ENCODE measurements at regions not wholly inside any gene's neighbourhood (a gene's known extent, or its start where the extent isn't known, plus 50 kb on each side); places are given as distances from the start of the nearest gene placed in this dataset.

DNA sequence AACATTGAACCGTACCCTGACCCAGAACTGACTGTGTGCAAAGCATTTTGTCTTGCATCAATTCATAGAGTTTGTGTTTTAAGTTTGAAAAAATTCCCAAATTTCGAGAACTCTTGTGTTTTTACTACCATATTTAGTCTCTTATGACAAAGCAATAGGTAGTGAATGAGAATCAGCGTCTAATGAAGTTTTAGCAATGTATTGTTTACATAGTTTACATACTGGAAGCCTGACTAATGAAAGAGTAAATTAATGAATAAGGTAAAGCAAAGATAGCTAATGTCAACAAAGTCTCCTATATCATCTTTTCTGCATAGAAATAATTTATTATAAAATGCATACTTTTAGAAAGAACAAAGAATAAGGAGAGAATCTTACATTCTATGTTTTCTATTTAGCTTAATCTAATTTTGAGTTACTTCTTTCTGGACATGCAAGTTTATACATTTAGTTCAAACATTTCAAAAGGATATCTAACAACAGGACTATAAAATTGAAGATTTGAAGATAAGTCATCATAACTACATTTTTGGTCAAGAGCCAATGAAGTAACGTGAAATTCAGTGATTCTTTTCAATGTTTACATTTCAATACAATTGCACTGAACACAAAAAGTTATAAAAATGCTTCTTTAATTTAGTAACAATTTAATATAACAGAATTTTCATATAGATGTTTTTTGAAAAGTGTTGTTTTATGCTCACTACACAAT lies 1943.7 kb downstream of the NCAM2 start:
- ChIA-PET CTCF (no interaction called here), POLR2A (no interaction called here)
- Mint-ChIP-seq H3K27ac (no peak overlapping the region), H3K36me3 (ENCODE audit: low read depth) (no peaks in the 10 kb centered on the region), H3K4me3 (no peak overlapping the region), H3K9me3 (no peaks in the 10 kb centered on the region), H3K4me1 (ENCODE audit: low read depth) (no peaks in the 10 kb centered on the region), H3K27me3 (no peaks in the 10 kb centered on the region)
- TF ChIP-seq, protein P1, sequence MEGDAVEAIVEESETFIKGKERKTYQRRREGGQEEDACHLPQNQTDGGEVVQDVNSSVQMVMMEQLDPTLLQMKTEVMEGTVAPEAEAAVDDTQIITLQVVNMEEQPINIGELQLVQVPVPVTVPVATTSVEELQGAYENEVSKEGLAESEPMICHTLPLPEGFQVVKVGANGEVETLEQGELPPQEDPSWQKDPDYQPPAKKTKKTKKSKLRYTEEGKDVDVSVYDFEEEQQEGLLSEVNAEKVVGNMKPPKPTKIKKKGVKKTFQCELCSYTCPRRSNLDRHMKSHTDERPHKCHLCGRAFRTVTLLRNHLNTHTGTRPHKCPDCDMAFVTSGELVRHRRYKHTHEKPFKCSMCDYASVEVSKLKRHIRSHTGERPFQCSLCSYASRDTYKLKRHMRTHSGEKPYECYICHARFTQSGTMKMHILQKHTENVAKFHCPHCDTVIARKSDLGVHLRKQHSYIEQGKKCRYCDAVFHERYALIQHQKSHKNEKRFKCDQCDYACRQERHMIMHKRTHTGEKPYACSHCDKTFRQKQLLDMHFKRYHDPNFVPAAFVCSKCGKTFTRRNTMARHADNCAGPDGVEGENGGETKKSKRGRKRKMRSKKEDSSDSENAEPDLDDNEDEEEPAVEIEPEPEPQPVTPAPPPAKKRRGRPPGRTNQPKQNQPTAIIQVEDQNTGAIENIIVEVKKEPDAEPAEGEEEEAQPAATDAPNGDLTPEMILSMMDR (IDR thresholded peaks at IDR 0.05): no peak
- DNase-seq: no peak
- no peak for ATAC-seq
- intact Hi-C loops (cut with micrococcal nuclease): no loop called here

DNA sequence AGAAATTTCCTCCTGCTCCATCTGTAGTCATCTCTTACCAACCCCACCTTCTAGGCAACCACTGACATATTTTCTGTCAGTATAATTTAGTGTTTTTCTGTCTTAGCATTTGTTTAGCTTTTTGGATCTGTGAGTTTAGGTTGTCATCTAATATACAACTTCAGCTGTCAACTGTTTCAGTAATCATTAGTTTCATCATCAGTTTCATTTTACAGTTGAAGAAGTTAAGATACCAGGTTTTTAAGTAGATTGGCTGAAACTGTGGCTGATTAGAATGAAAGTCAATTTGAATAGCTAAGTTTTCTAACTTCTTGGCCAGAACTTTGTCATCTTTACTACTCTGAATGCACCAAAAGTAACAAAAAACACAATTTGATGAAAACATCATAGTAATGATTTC lies 1957.3 kb downstream of the NCAM2 start:
- Mint-ChIP-seq H3K27me3 (no peaks in the 10 kb centered on the region), H3K9me3 (peaks cover 6% of the 10 kb centered on the region), H3K4me1 (ENCODE audit: low read depth) (no peaks in the 10 kb centered on the region), H3K27ac (no peak overlapping the region), H3K36me3 (ENCODE audit: low read depth) (no peaks in the 10 kb centered on the region), H3K4me3 (no peak overlapping the region)
- ATAC-seq: no peak
- ChIA-PET POLR2A (no interaction called here), CTCF (no interaction called here)
- TF ChIP-seq, protein P1 (IDR thresholded peaks at IDR 0.05): no peak
- intact Hi-C loops (cut with micrococcal nuclease): no loop called here
- DNase-seq: no peak

DNA sequence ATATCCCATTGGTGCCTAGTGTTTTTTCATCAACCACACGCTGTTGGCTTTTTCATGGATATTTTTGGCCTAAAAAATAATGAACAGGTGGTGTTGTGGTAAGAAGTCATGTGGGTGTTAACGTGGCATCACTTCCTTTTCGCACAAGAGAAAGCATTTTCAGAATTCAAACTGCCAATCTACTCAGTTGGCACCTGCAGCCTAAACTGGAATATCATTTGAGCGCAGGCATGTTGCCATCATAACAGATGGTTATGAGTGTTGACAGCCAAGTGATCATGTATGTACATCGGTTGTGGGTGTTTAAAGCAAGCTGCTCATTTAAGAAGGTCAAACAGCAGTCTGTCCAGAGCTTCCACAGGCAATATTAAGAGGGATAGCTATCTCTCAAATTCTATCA lies 1963.0 kb downstream of the NCAM2 start:
- TF ChIP-seq, protein P1 (IDR thresholded peaks at IDR 0.05): no peak
- CTCF ChIA-PET: no interaction called here
- H3K4me3 Mint-ChIP-seq: no peak overlapping the region

DNA sequence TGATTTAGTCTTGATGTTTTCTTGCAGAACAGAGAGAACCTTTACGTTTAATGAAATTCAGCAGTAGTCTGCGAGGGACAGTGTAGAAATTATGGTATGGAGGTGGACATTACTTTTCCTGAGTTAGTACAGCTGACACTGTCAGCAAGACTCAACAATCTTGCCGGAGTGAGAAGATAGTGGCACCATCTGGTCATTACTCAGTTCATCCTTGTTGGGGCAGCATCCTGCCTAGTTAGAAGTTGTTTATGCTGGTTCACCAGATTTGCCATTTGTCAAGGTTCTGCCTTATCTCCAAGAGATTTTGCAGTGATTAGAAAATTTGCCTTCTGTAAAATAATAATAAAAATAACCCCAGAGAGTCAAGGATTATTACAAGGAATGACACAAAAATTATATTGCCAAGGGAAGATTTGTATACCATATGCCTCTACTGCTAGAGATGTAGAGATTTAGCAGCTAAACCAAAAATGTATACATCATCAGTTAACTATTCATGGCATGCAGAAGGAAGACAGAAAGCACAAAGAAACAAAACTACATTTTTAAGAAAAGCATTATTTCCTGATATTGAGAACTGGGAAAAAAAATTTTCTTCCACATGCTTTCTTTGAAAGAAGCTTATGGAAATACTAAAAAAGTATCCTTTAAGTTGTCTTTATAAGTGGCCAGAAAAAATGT lies 1967.4 kb downstream of the NCAM2 start:
- Mint-ChIP-seq H3K27ac (no peak overlapping the region), H3K9me3 (peaks cover 2% of the 10 kb centered on the region), H3K4me3 (no peak overlapping the region), H3K27me3 (no peaks in the 10 kb centered on the region), H3K4me1 (ENCODE audit: low read depth) (no peaks in the 10 kb centered on the region), H3K36me3 (ENCODE audit: low read depth) (no peaks in the 10 kb centered on the region)
- ChIA-PET POLR2A (no interaction called here), CTCF (no interaction called here)
- DNase-seq: no peak
- ATAC-seq: no peak
- TF ChIP-seq, protein P1 (IDR thresholded peaks at IDR 0.05): no peak
- intact Hi-C loops (cut with micrococcal nuclease): no loop called here

More for the DNA sequence above, 1963.0 kb downstream of the NCAM2 start:
- H3K27me3 Mint-ChIP-seq: no peaks in the 10 kb centered on the region
- H3K9me3 Mint-ChIP-seq: peaks cover 4% of the 10 kb centered on the region
- POLR2A ChIA-PET: no interaction called here
- no peaks in the 10 kb centered on the region for H3K4me1 Mint-ChIP-seq (ENCODE audit: low read depth)
- DNase-seq (no peak), ATAC-seq (no peak)
- H3K36me3 Mint-ChIP-seq (ENCODE audit: low read depth): no peaks in the 10 kb centered on the region
- intact Hi-C loops (cut with micrococcal nuclease): no loop called here
- H3K27ac Mint-ChIP-seq: no peak overlapping the region

DNA sequence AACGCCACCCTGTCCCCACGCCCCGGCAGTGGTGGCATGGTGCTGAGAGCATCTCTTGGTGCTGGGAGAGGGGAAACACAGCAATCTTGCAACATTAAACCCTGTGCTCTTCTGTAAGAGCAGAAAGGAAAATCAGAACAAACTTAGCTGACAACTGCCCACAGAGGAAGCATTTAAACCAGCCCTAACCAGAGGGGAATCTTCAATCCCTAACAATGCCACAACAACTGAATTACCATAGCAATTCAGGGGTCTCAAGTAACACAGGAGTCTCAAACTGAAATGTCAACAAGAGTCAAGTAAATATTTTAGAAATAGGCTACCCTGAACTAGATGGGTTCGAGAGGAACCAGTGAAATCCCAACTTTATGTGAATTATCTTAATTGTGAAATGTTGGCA lies 1983.6 kb downstream of the NCAM2 start:
- Mint-ChIP-seq H3K4me1 (ENCODE audit: low read depth) (no peaks in the 10 kb centered on the region), H3K9me3 (no peaks in the 10 kb centered on the region), H3K27ac (no peak overlapping the region), H3K27me3 (no peaks in the 10 kb centered on the region), H3K36me3 (ENCODE audit: low read depth) (no peaks in the 10 kb centered on the region), H3K4me3 (no peak overlapping the region)
- ATAC-seq (no peak), DNase-seq (no peak)
- TF ChIP-seq, protein P1 (IDR thresholded peaks at IDR 0.05): no peak
- intact Hi-C loops (cut with micrococcal nuclease): no loop called here
- CTCF ChIA-PET: no interaction called here
- POLR2A ChIA-PET: no interaction called here
